GM12872 (cell line): ENCODE measurements at regions not wholly inside any gene's neighbourhood (a gene's known extent, or its start where the extent isn't known, plus 50 kb on each side); places are given as distances from the start of the nearest gene placed in this dataset.

Experiments
- TF ChIP-seq, protein P1 (sequence below): IDR thresholded peaks from 3 replicates; pipeline ENCODE4 v1.5.1; 2011; ENCODE audit warnings: low read depth, mild to moderate bottlenecking, low read length, moderate library complexity; ENCODE audit not compliant: insufficient read depth

DNA sequence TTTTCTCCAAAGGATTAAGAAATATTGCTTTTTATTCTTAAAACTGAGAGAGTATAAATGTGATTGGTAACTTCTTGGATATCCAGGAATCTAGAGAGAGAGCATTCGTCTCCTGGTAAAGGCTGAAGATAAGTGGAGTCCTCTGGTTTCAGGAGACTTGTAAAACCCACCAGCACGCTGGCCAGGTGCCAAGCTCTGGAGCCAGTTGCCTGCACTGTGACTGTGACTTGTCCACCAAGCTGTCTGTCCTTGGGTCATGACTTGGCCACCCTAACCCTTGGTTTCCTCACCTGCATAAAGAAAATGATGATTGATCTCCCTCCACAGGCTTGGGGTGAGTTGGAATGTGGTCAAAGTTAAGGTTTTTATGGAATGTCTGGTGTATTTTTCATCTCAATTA lies 185.4 kb upstream of the NCKAP5 start:
- TF ChIP-seq, protein P1, sequence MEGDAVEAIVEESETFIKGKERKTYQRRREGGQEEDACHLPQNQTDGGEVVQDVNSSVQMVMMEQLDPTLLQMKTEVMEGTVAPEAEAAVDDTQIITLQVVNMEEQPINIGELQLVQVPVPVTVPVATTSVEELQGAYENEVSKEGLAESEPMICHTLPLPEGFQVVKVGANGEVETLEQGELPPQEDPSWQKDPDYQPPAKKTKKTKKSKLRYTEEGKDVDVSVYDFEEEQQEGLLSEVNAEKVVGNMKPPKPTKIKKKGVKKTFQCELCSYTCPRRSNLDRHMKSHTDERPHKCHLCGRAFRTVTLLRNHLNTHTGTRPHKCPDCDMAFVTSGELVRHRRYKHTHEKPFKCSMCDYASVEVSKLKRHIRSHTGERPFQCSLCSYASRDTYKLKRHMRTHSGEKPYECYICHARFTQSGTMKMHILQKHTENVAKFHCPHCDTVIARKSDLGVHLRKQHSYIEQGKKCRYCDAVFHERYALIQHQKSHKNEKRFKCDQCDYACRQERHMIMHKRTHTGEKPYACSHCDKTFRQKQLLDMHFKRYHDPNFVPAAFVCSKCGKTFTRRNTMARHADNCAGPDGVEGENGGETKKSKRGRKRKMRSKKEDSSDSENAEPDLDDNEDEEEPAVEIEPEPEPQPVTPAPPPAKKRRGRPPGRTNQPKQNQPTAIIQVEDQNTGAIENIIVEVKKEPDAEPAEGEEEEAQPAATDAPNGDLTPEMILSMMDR, result no peak

DNA sequence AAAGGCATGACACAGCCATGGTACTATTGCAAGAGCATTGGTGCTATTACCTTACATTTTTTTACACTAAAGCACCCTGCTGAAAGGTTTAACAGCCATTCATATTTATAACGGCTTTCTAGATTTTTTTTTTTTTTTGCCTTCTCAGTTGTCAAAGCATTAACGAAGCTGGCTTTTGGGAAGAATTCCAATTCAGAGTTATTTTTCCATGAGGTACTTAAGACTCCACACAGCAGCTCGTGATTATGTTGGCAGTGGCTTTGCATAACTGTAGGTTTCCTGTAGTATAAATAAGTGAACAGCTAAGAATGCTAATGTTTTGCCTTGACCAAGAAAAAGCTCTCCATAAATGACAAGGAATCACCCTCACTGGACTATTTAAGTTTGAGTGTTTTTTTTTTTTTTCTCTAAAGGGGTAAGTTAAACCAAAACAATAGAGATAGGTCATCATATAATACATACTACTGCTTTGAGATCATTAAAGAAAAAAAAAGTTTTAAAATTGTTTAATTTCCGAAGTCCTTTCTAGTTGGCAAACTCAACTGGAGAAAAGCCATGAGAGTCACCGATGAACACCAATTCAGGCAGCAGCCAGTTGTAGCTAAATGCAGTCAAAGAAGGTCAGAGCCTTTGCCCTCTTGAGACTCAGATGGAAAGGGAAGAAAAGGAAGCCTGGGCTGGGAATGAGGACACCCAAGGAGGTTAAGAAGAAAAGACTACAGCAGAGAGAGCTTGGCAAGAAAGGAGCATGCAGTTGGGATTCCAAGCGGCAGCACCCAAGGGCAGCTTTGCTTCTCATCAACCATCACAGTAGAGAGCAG lies 187.4 kb upstream of the NCKAP5 start:
- TF ChIP-seq, protein P1, result no peak

DNA sequence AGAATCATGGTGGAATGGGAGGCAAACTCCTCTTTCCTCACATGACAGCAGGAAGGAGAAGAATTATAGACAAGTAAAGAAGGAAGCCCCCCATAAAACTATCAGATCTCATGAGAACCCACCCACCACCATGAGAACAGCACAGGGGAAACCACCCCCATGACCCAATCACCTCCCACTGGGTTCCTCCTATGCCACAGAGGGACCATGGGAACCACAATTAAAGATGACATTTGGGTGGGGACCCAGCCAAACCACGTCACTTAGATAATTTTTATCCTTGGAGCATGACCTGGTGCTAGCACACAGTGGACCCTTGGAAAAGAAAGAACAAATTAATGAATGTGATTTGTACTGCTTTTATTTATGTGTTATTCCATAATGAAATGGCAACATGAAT lies 188.6 kb upstream of the NCKAP5 start:
- TF ChIP-seq, protein P1, result no peak

DNA sequence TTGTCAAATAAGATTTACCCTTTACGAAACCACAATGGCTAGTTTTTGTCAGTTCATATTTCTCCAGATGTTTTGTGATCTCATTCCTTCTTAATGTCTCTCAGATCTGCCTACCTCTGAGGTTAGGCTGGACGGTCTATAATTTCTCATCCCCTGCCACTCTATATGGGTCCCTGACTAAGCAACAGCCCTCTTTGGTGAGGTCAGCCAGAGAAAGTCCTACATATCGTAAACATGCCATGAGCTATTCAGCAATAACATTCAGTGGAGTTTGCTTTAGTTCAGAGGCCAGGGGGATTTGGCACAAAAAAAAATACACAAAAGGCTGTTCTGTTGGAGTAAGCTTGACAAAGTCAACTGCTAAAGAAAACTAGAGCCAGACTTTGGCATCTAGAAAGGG lies 192.1 kb upstream of the NCKAP5 start:
- TF ChIP-seq, protein P1, result no peak

DNA sequence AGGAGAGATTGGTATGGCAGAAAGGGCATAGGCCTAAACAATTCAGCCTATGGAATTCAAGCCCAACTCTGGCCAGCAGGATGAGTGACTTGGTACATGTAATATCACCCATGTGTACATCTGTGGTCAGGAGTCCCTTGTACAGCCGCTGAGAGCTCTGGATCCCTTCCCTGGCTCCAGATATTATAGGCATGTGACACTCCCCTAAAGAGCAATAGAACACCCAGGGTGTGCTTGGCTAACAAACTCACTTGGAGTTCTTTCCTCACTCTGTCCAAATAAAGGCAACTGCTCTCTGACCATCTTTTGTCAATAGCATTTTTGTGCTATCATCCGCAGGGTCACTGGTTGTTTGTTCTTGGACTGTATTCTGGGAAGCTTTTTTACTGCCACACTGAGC lies 197.4 kb upstream of the NCKAP5 start:
- TF ChIP-seq, protein P1, result no peak

DNA sequence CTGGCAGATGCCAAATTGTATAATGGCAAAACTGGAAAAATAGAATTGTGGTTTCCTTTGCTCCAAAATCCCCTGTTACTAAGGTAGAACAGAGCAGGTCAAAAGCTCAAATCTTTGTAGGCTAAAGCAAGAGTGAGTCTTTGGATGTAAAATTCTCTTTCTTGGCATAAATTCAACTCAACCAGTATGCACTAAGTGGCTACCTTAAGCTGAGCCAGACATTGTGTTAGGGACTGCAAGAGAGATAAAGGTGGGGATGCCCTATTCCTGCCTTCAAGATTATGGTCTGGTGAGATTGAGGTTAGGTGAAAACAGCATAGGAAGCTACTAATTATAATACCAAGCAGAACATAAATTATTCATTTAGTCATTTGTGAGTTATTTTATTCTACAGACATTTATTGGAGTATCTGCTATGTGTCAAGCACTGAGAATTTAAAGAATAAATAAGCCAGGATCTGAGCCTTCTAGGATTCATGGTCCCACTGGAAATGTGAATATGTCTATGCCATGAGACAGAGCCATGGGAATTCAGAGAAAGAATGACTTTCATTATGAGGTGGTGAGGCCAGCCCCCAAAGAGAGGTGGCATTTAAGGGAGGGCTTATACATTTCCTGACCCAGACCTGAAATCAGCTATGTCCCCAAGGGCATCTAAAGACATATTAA lies 198.0 kb upstream of the NCKAP5 start:
- TF ChIP-seq, protein P1, result no peak

DNA sequence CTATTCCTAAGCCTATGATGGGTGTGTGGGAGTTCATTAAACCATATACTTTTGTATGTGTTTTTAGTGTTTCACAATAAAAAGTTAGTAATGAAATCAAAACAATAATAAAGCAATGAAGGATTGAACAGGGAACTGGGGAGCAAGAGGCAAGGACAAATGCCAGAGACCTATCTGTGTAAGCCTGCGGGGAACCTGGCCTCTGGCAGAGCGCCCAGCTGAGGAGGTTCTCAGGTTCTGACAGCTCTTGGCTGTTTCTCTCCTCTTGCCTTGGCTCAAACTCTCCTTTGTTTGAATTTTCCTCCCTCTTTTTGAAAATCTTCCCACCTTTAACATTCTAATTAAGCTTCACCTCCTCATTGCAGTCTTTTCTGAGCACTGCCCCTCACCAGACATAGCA lies 200.0 kb upstream of the NCKAP5 start:
- TF ChIP-seq, protein P1, result no peak
